HT1080 (cell line): ENCODE measurements at regions not wholly inside any gene's neighbourhood (a gene's known extent, or its start where the extent isn't known, plus 50 kb on each side); places are given as distances from the start of the nearest gene placed in this dataset.
"Not testable (repeated sequence)": the region's sequence is repeated elsewhere in the genome, so short reads cannot be mapped to it uniquely, and the experiment has no call there.

Source experiments
- DNase-seq: peaks from one replicate; pipeline ENCODE4 v3.0.0-alpha.2; 2015; ENCODE audit warnings: low read depth

DNA sequence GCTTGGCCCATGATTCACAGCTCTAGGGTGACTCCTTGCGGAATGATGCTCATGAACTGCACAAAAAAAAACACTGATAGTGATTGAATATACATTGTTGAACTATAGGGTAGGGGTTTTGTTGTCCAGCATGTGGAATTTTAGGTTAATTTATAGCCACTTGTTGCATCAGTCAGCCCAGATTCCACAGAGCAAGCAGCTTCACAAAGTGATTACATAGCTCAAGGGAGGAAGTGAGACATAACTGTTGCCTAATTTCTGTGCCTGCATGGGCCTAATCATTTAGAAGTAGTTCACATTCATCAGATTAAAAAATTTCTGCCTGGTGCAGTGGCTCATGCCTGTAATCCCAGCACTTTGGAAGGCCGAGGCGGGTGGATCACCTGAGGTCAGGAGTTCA, 142.2 kb upstream of the ZNF722 start:
- DNase-seq, result not testable (repeated sequence)

GRCh38 chr7:63867127-63867526, 131.5 kb upstream of the ZNF722 start:
- DNase-seq, result no peak

DNA sequence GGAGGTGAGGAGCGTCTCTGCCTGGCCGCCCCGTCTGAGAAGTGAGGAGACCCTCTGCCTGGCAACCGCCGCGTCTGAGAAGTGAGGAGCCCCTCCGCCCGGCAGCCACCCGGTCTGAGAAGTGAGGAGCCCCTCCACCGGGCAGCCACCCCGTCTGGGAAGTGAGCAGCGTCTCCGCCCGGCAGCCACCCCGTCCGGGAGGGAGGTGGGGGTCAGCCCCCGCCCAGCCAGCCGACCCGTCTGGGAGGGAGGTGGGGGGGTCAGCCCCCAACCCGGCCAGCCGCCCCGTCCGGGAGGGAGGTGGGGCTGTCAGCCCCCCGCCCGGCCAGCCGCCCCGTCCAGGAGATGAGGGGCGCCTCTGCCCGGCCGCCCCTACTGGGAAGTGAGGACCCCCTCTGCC, 124.4 kb upstream of the ZNF722 start:
- DNase-seq, result not testable (repeated sequence)

- DNase-seq, result no peak
Measured at GRCh38 chr7:63876707-63877322, 121.8 kb upstream of the ZNF722 start.

DNA sequence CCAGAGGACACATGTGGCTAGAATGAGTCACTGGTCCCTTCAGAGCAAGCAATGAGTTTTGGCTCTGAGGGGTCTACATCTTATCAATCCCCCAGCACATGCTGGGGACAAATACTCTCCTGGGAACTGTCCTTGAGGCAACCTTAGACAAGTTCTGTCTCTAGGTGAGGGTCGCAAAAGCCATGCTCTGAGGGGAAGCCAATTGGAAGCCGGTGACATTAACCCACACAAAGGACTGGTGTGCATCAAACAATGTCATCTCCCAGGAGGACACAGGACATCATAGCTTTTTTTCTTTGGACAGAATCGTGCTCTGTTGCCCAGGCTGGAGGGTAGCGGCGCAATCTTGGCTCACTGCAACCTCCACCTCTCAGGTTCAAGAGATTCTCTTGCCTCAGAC, 111.6 kb upstream of the ZNF722 start:
- no peak for DNase-seq

- DNase-seq, result no peak
Measured at GRCh38 chr7:63899691-63900393, 98.8 kb upstream of the ZNF722 start.

- peak; percentile 5 for DNase-seq
Measured at GRCh38 chr7:63900394-63901203, 98.0 kb upstream of the ZNF722 start.

- DNase-seq, result not testable (repeated sequence)
Measured at GRCh38 chr7:63901204-63901506, 97.5 kb upstream of the ZNF722 start.

DNA sequence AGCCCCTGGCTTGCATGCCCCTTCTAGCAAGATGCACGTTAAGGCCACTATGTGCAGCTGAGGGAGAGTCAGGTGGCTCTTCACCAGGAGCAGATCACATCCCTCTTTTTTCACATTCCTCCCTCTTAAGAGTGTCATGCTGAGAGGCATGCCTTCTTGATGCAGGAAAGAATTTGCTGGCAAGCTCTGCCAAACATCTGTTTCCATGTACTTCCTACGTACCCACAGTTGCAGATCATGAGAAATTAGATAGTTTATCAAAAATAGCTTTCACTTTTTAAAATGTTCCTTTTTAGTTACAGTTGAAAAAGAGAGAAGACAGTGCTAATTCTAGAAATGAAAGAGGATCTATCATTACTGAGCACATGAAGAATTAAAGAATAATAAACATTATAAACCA, 79.7 kb upstream of the ZNF722 start:
- no peak for DNase-seq

- no peak for DNase-seq
Measured at GRCh38 chr7:63925262-63925625, 73.4 kb upstream of the ZNF722 start.

GRCh38 chr7:63925626-63926460, 72.8 kb upstream of the ZNF722 start:
- DNase-seq, result no peak

DNA sequence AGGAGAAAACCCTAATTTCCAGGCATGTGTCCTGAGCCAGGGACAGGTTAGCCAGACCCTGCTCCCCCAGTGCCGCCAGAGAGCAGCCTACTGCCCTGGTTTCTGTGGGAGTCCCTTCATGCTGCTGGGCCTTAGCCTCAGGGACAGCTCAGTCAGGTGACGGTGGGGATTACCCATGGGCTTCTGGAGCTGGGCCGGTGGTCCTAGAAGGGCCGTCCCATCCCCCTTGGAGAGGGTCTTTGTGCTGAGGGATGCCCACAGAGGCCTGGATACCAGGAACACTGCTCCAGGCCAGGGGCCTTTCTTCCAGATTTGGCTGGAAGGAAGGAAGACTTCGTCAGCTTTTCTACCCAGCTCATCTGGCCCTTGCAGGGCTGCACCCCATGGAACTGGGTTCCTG, 71.4 kb upstream of the ZNF722 start:
- no peak for DNase-seq

DNA sequence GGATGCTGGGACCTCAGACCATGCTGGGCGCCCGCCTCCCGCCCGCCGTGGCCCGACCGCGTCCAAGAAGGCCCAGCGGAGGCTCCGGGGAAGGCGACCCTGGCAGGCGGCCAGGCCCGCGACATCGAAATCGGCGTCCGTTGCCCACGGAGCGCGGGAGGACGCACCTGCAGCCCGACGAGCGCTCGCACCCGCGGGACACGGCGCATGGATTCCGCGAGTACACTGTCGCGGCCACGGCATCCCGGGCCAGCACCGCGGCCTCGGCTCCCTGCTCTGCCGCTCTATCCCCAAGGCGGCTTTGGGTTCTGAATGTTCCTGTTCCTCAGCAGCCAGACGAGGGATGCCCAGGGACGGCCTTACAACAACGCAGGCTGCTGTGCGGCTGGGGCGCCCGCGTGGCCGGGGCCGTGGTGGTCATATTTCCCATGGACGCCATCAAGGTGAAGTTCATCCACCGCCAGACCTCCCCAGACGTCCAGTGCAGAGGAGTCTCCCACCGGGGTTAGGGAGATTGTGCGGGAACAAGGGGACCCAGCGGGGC, 67.5 kb upstream of the ZNF722 start:
- DNase-seq, result no peak

GRCh38 chr7:63931985-63932577, 66.6 kb upstream of the ZNF722 start:
- no peak for DNase-seq
